SK-N-SH (cell line): ENCODE measurements at regions not wholly inside any gene's neighbourhood (a gene's known extent, or its start where the extent isn't known, plus 50 kb on each side); places are given as distances from the start of the nearest gene placed in this dataset.

Experiments
- CTCF ChIA-PET: fragments of 300-600, 350-600 bp; formaldehyde crosslinking; extraction: SDS; loops from one replicate; lab custom pipeline; 2021; lab: Yijun Ruan, JAX
- POLR2A ChIA-PET: fragments of 350-600 bp; sonication (Branson Sonifier 250); formaldehyde crosslinking; extraction: SDS; loops from one replicate; lab custom pipeline; 2020; ENCODE audit warnings: antibody characterized with exemption, inconsistent platforms; lab: Yijun Ruan, JAX
- DNase-seq: peaks from one replicate; pipeline ENCODE4 v3.0.0; 2012
- H2AFZ ChIP-seq: fragments of 200-600 bp; sonication (generic); 2 replicates; pipeline ENCODE4 v1.8.1; 2016; ENCODE audit warnings: antibody characterized with exemption, mild to moderate bottlenecking, low read depth
- H3F3A ChIP-seq: fragments of 200-600 bp; sonication (generic); replicated peaks from 2 replicates; pipeline ENCODE3; 2016; ENCODE audit warnings: antibody characterized with exemption, mild to moderate bottlenecking; ENCODE audit not compliant: insufficient read depth
- H3K27ac ChIP-seq, 2 experiments: fragments of 200-500 bp in 1 of 2; fragments of 200-600 bp in 1 of 2; sonication (Bioruptor generic) in 1 of 2; sonication (generic), shearing (Covaris generic) in 1 of 2; 2 replicates each; pipeline versions ENCODE4 v1.5.1 to v1.6.1; 2014 to 2016; ENCODE audit warnings: low read depth in 2 of 2, inconsistent platforms in 1 of 2, low read length in 1 of 2, mild to moderate bottlenecking in 1 of 2, mixed read lengths in 1 of 2
- H3K27me3 ChIP-seq: fragments of 200-600 bp; sonication (generic), shearing (Covaris generic); 2 replicates; pipeline ENCODE4 v1.6.1; 2016; ENCODE audit warnings: mixed run types; ENCODE audit not compliant: insufficient read depth
- H3K36me3 ChIP-seq, 2 experiments: fragments of 200-500 bp in 1 of 2; fragments of 200-600 bp in 1 of 2; sonication (Bioruptor generic) in 1 of 2; sonication (generic) in 1 of 2; replicated peaks in 1 of 2; 2 replicates each; pipeline versions ENCODE3 to v1.5.1; 2014 to 2016; ENCODE audit warnings: low read length in 1 of 2, mild to moderate bottlenecking in 1 of 2; ENCODE audit not compliant: insufficient read depth in 2 of 2, control insufficient read depth in 1 of 2
- H3K4me1 ChIP-seq, 2 experiments: fragments of 200-500 bp in 1 of 2; fragments of 200-600 bp in 1 of 2; sonication (Bioruptor generic) in 1 of 2; sonication (generic), shearing (Covaris generic) in 1 of 2; 2 replicates each; pipeline versions ENCODE4 v1.5.1 to v1.6.1; 2014 to 2016; ENCODE audit warnings: low read depth in 1 of 2, low read length in 1 of 2, mixed run types in 1 of 2; ENCODE audit not compliant: insufficient read depth in 2 of 2, control insufficient read depth in 1 of 2
- H3K4me2 ChIP-seq: fragments of 200-600 bp; sonication (generic), shearing (Covaris generic); 2 replicates; pipeline ENCODE4 v1.6.1; 2017; ENCODE audit warnings: mixed run types
- H3K4me3 ChIP-seq, 2 experiments: fragments of 200-500 bp in 1 of 2; fragments of 200-600 bp in 1 of 2; sonication (Bioruptor generic) in 1 of 2; sonication (generic), shearing (Covaris generic) in 1 of 2; 2 replicates each; pipeline versions ENCODE4 v1.5.1 to v1.8.1; 2014 to 2016; ENCODE audit warnings: low read depth in 2 of 2, inconsistent platforms in 1 of 2, low read length in 1 of 2, mild to moderate bottlenecking in 1 of 2, mixed read lengths in 1 of 2, moderate library complexity in 1 of 2
- H3K79me2 ChIP-seq: fragments of 200-600 bp; sonication (generic); 2 replicates; pipeline ENCODE4 v1.8.1; 2017; ENCODE audit warnings: mild to moderate bottlenecking; ENCODE audit not compliant: insufficient read depth
- H3K9ac ChIP-seq: fragments of 200-600 bp; sonication (generic); 2 replicates; pipeline ENCODE4 v1.6.1; 2017; ENCODE audit warnings: mixed run types
- H3K9me2 ChIP-seq: fragments of 200-600 bp; sonication (generic); 2 replicates; pipeline ENCODE4 v1.6.1; 2017; ENCODE audit warnings: mixed run types
- H3K9me3 ChIP-seq: fragments of 200-600 bp; sonication (generic); 2 replicates; pipeline ENCODE4 v1.6.1; 2017; ENCODE audit warnings: mixed run types, mild to moderate bottlenecking, moderate library complexity
- H4K20me1 ChIP-seq: fragments of 200-600 bp; sonication (generic); 2 replicates; pipeline ENCODE4 v1.6.1; 2017; ENCODE audit warnings: mild to moderate bottlenecking, mixed run types; ENCODE audit not compliant: insufficient read depth
- CHD2 ChIP-seq: fragments of 150-350 bp; IDR thresholded peaks from 2 replicates; pipeline ENCODE4 v1.6.1; 2018; ENCODE audit warnings: low read length; ENCODE audit not compliant: partially characterized antibody
- GABPA ChIP-seq: IDR thresholded peaks from 2 replicates; pipeline ENCODE4 v1.4.0; 2012; ENCODE audit warnings: low read depth, mild to moderate bottlenecking
- PBX3 ChIP-seq: IDR thresholded peaks from 2 replicates; pipeline ENCODE4; 2012
- POLR2AphosphoS5 ChIP-seq: IDR thresholded peaks from 2 replicates; pipeline ENCODE4 v1.6.1; 2012; ENCODE audit warnings: low read depth, low read length
- RAD21 ChIP-seq: IDR thresholded peaks from 2 replicates; pipeline ENCODE4 v1.6.1; 2012; ENCODE audit warnings: mild to moderate bottlenecking, low read length
- SIN3A ChIP-seq: IDR thresholded peaks from 2 replicates; pipeline ENCODE4 v1.6.1; 2012; ENCODE audit warnings: low read depth, mild to moderate bottlenecking, low read length, moderate library complexity, borderline replicate concordance
- USF1 ChIP-seq: IDR thresholded peaks from 2 replicates; pipeline ENCODE4 v1.4.0; 2012; ENCODE audit warnings: low read depth, borderline replicate concordance
- USF2 ChIP-seq: fragments of 150-350 bp; IDR thresholded peaks from 2 replicates; pipeline ENCODE4 v1.6.1; 2017; ENCODE audit warnings: antibody characterized with exemption, low read length, low read depth, borderline replicate concordance
- YY1 ChIP-seq: IDR thresholded peaks from 2 replicates; pipeline ENCODE4 v1.4.0; 2012; ENCODE audit warnings: low read depth, mild to moderate bottlenecking
- ZBTB33 ChIP-seq: IDR thresholded peaks from 2 replicates; pipeline ENCODE4 v1.4.0; 2012; ENCODE audit warnings: low read depth, borderline replicate concordance
- WGBS: methylation state at CpG from one replicate; pipeline ENCODE4 v1.1.6; 2017; ENCODE audit warnings: low lambda C conversion rate; 5-methylcytosine and 5-hydroxymethylcytosine counted together

- POLR2A ChIA-PET = interaction anchor here (0.5 kb wide), 1 partner anchor 15 kb away, joined by 3 read pairs; no protein-coding TSS in a partner anchor
- CTCF ChIA-PET = interaction anchor here (0.9 kb wide), 1 partner anchor 18 kb away, joined by 3 read pairs; no protein-coding TSS in a partner anchor
- DNase-seq = no peak
Measured at GRCh38 chr2:234812851-234813250, 139.0 kb upstream of the SH3BP4 start.

GRCh38 chr2:234808907-234809306, 142.9 kb upstream of the SH3BP4 start:
- no peak for TF ChIP-seq ZBTB33
- TF ChIP-seq USF1 = no peak
- no peak for TF ChIP-seq GABPA
- no peak for TF ChIP-seq RAD21
- TF ChIP-seq CHD2 = no peak
- TF ChIP-seq USF2 = no peak
- TF ChIP-seq YY1 = no peak
- TF ChIP-seq POLR2AphosphoS5 = no peak
- H3K4me1 ChIP-seq = peaks cover 0 to 5% of the 10 kb centered on the region in 2 experiments; a peak in 1 of 4 replicates
- H2AFZ ChIP-seq = no peak overlapping the region
- H3K79me2 ChIP-seq = no peaks in the 10 kb centered on the region
- H3K36me3 ChIP-seq = no peaks in the 10 kb centered on the region
- H4K20me1 ChIP-seq = no peaks in the 10 kb centered on the region
- H3K9me2 ChIP-seq = no peaks in the 10 kb centered on the region
- no peak overlapping the region for H3K27ac ChIP-seq
- no peak overlapping the region for H3K4me2 ChIP-seq
- ChIA-PET POLR2A (no interaction called here), CTCF (no interaction called here)
- DNase-seq = peak; percentile 32
- H3F3A ChIP-seq = no peaks in the 10 kb centered on the region
- H3K4me3 ChIP-seq = no peak overlapping the region
- 17% methylated on average over 2 of the region's 2 CpGs for WGBS
- H3K27me3 ChIP-seq = peaks cover 14% of the 10 kb centered on the region; the same call in 1 of the 2 replicates
- H3K9ac ChIP-seq = no peak overlapping the region
- H3K9me3 ChIP-seq = no peaks in the 10 kb centered on the region

More at GRCh38 chr2:234812851-234813250, 139.0 kb upstream of the SH3BP4 start:
- Histone ChIP-seq H3F3A (no peaks in the 10 kb centered on the region), H3K27me3 (peaks cover 14% of the 10 kb centered on the region; the same call in 1 of the 2 replicates), H3K9me3 (no peaks in the 10 kb centered on the region), H3K9me2 (no peaks in the 10 kb centered on the region), H3K4me2 (no peak overlapping the region), H2AFZ (no peak overlapping the region), H3K79me2 (no peaks in the 10 kb centered on the region), H3K27ac (no peak overlapping the region), H3K9ac (no peak overlapping the region), H3K36me3 (no peaks in the 10 kb centered on the region), H3K4me1 (peaks cover 0 to 5% of the 10 kb centered on the region in 2 experiments; a peak in 1 of 4 replicates), H4K20me1 (no peaks in the 10 kb centered on the region), H3K4me3 (no peak overlapping the region)
- 31% methylated on average over 2 of the region's 2 CpGs for WGBS
- no peak for TF ChIP-seq PBX3
- TF ChIP-seq CHD2 = no peak
- TF ChIP-seq SIN3A = no peak
- TF ChIP-seq GABPA = no peak
